H9 (cell line): ENCODE measurements at regions not wholly inside any gene's neighbourhood (a gene's known extent, or its start where the extent isn't known, plus 50 kb on each side); places are given as distances from the start of the nearest gene placed in this dataset.

ENCODE experiments used
- DNase-seq: peaks from one replicate; pipeline ENCODE4 v3.0.0-alpha.2; 2017
- H2AFZ ChIP-seq: one replicate; pipeline ENCODE4 v1.6.1; 2013; ENCODE audit warnings: mild to moderate bottlenecking, low read length, control low read depth, moderate library complexity
- H2AK5ac ChIP-seq: 2 replicates; pipeline ENCODE4 v1.6.1; 2013; ENCODE audit warnings: low read length, control low read depth, mixed read lengths; ENCODE audit not compliant: insufficient read length
- H2BK120ac ChIP-seq: one replicate; pipeline ENCODE4 v1.6.1; 2013; ENCODE audit warnings: low read depth, mild to moderate bottlenecking, low read length, control low read depth, inconsistent platforms; ENCODE audit not compliant: poor library complexity, severe bottlenecking
- H2BK12ac ChIP-seq: 2 replicates; pipeline ENCODE4 v1.6.1; 2013; ENCODE audit warnings: low read length, control low read depth, mixed read lengths, low read depth; ENCODE audit not compliant: insufficient read length
- H2BK15ac ChIP-seq: 2 replicates; pipeline ENCODE4 v1.6.1; 2013; ENCODE audit warnings: low read depth, low read length, control low read depth
- H2BK20ac ChIP-seq: one replicate; pipeline ENCODE4 v1.6.1; 2013; ENCODE audit warnings: low read depth, mild to moderate bottlenecking, low read length, control low read depth, inconsistent platforms; ENCODE audit not compliant: poor library complexity, severe bottlenecking
- H2BK5ac ChIP-seq: 2 replicates; pipeline ENCODE4 v1.6.1; 2013; ENCODE audit warnings: low read length, control low read depth, mixed read lengths; ENCODE audit not compliant: insufficient read length
- H3K14ac ChIP-seq: 2 replicates; pipeline ENCODE4 v1.6.1; 2013; ENCODE audit warnings: low read length, control low read depth; ENCODE audit not compliant: insufficient read depth
- H3K18ac ChIP-seq: 2 replicates; pipeline ENCODE4 v1.6.1; 2013; ENCODE audit warnings: low read depth, mild to moderate bottlenecking, mixed read lengths, low read length, control low read depth; ENCODE audit not compliant: insufficient read length
- H3K23ac ChIP-seq: 2 replicates; pipeline ENCODE4 v1.6.1; 2013; ENCODE audit warnings: low read length, control low read depth, mixed read lengths, low read depth; ENCODE audit not compliant: insufficient read length
- H3K23me2 ChIP-seq: 2 replicates; pipeline ENCODE4 v1.6.1; 2013; ENCODE audit warnings: low read depth, mild to moderate bottlenecking, mixed read lengths, low read length, control low read depth; ENCODE audit not compliant: insufficient read length, poor library complexity, severe bottlenecking
- H3K27ac ChIP-seq: 2 replicates; pipeline ENCODE4 v1.5.1; 2013; ENCODE audit warnings: low read length, control low read depth, mixed read lengths, low read depth; ENCODE audit not compliant: insufficient read length
- H3K27me3 ChIP-seq: 2 replicates; pipeline ENCODE4 v1.6.1; 2013; ENCODE audit warnings: low read length, control low read depth, inconsistent platforms; ENCODE audit not compliant: insufficient read depth
- H3K4ac ChIP-seq: 2 replicates; pipeline ENCODE4 v1.6.1; 2013; ENCODE audit warnings: low read depth, mild to moderate bottlenecking, control low read depth, inconsistent platforms, low read length, moderate library complexity
- H3K4me1 ChIP-seq: 2 replicates; pipeline ENCODE4 v1.6.1; 2013; ENCODE audit warnings: low read length, control low read depth, inconsistent platforms; ENCODE audit not compliant: insufficient read depth
- H3K4me2 ChIP-seq: 2 replicates; pipeline ENCODE4 v1.6.1; 2013; ENCODE audit warnings: low read length, control low read depth, mixed read lengths; ENCODE audit not compliant: insufficient read length, insufficient read depth
- H3K56ac ChIP-seq: 2 replicates; pipeline ENCODE4 v1.6.1; 2013; ENCODE audit warnings: low read depth, mild to moderate bottlenecking, mixed read lengths, low read length, control low read depth; ENCODE audit not compliant: insufficient read length
- H3K79me1 ChIP-seq: 2 replicates; pipeline ENCODE4 v1.6.1; 2013; ENCODE audit warnings: low read depth, mild to moderate bottlenecking, moderate library complexity, low read length, control low read depth, inconsistent platforms; ENCODE audit not compliant: insufficient read depth, poor library complexity, severe bottlenecking
- H3K79me2 ChIP-seq: 2 replicates; pipeline ENCODE4 v1.6.1; 2013; ENCODE audit warnings: low read length, control low read depth, inconsistent platforms; ENCODE audit not compliant: insufficient read depth
- H3K9ac ChIP-seq: 2 replicates; pipeline ENCODE4 v1.6.1; 2013; ENCODE audit warnings: low read length, control low read depth, mixed read lengths; ENCODE audit not compliant: insufficient read length; ENCODE audit errors: extremely low read depth
- H3K9me3 ChIP-seq: one replicate; pipeline ENCODE4 v1.6.1; 2013; ENCODE audit warnings: low read depth, low read length, inconsistent platforms; ENCODE audit not compliant: control insufficient read depth
- H3T11ph ChIP-seq: one replicate; pipeline ENCODE4 v1.6.1; 2013; ENCODE audit warnings: mild to moderate bottlenecking, low read length, control low read depth, inconsistent platforms
- H4K20me1 ChIP-seq: one replicate; pipeline ENCODE4 v1.6.1; 2013; ENCODE audit not compliant: control insufficient read depth, insufficient read length, insufficient read depth
- H4K5ac ChIP-seq: 2 replicates; pipeline ENCODE4 v1.6.1; 2013; ENCODE audit warnings: low read depth, mild to moderate bottlenecking, mixed read lengths, low read length, control low read depth; ENCODE audit not compliant: insufficient read length
- H4K8ac ChIP-seq: replicated peaks from 2 replicates; pipeline ENCODE4 v1.6.1; 2013; ENCODE audit warnings: low read length, control low read depth, mixed read lengths, low read depth; ENCODE audit not compliant: insufficient read length
- H4K91ac ChIP-seq: 2 replicates; pipeline ENCODE4 v1.6.1; 2013; ENCODE audit warnings: low read depth, mild to moderate bottlenecking, moderate library complexity, mixed read lengths, low read length, control low read depth; ENCODE audit not compliant: insufficient read length
- H3K27ac Mint-ChIP-seq, 3 experiments: 2 replicates in 2 of 3; 3 replicates in 1 of 3; pipeline ENCODE4 v1.8.0; 2020 to 2021; ENCODE audit warnings: mixed read lengths in 3 of 3, mild to moderate bottlenecking in 1 of 3, moderate library complexity in 1 of 3
- H3K27me3 Mint-ChIP-seq: 2 replicates; pipeline ENCODE4 v1.8.0; 2021; ENCODE audit warnings: low read depth, mild to moderate bottlenecking, moderate library complexity, mixed read lengths
- H3K36me3 Mint-ChIP-seq, 3 experiments: 2 replicates in 2 of 3; 3 replicates in 1 of 3; pipeline ENCODE4 v1.8.0; 2020 to 2021; ENCODE audit warnings: low read depth in 3 of 3, mixed read lengths in 3 of 3; ENCODE audit not compliant: insufficient read depth in 1 of 3
- H3K4me1 Mint-ChIP-seq, 2 experiments: 2 replicates each; pipeline ENCODE4 v1.8.0; 2020; ENCODE audit warnings: mixed read lengths in 2 of 2
- H3K4me3 Mint-ChIP-seq, 2 experiments: 2 replicates in 1 of 2; 3 replicates in 1 of 2; pipeline ENCODE4 v1.8.0; 2020 to 2021; ENCODE audit warnings: mild to moderate bottlenecking in 2 of 2, mixed read lengths in 2 of 2, moderate library complexity in 1 of 2
- H3K9me3 Mint-ChIP-seq, 2 experiments: 2 replicates in 1 of 2; 3 replicates in 1 of 2; pipeline ENCODE4 v1.8.0; 2020; ENCODE audit warnings: mild to moderate bottlenecking in 2 of 2, mixed read lengths in 2 of 2, moderate library complexity in 1 of 2
- TF ChIP-seq, protein P1 (sequence below): fragments of 200-600 bp; sonication (generic); conservative IDR thresholded peaks from 3 replicates; pipeline ENCODE4 v1.8.0; 2021; ENCODE audit warnings: antibody characterized with exemption, mild to moderate bottlenecking

DNA sequence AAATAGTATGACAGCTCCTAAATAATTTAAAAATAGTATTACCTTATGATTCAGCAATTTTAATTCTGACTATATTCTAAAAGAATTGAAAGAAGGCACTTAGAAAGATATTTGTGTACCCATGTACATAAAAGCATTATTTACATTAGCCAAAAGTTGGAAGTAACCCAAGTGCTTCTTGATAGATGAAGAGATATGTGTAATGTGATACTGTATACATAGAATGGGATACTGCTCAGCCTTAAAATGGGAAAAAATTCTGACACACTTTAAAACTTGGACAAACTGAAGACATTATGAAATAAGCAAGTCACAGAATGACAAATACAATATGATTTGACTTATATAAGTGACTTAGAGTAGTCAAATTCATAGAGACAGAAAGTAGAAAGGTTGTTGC lies 112.2 kb downstream of the IDS start:
- Histone ChIP-seq H3K4me1 (no peaks in the 10 kb centered on the region), H3K18ac (no peak overlapping the region), H3K79me2 (no peaks in the 10 kb centered on the region), H4K5ac (no peak overlapping the region), H4K20me1 (no peaks in the 10 kb centered on the region), H2BK12ac (no peak overlapping the region), H4K8ac (no peak overlapping the region), H3K9me3 (peaks cover 9% of the 10 kb centered on the region), H3K56ac (no peak overlapping the region), H3K23ac (no peak overlapping the region), H3T11ph (no peak overlapping the region), H2BK5ac (no peak overlapping the region), H2BK20ac (no peak overlapping the region), H3K4me2 (no peak overlapping the region), H3K4ac (no peak overlapping the region), H2BK15ac (no peak overlapping the region), H3K79me1 (no peaks in the 10 kb centered on the region), H2BK120ac (no peak overlapping the region), H2AFZ (no peak overlapping the region), H3K9ac (no peak overlapping the region), H2AK5ac (no peak overlapping the region), H4K91ac (no peak overlapping the region), H3K27me3 (no peaks in the 10 kb centered on the region), H3K27ac (no peak overlapping the region), H3K23me2 (no peaks in the 10 kb centered on the region), H3K14ac (no peak overlapping the region)
- Mint-ChIP-seq H3K9me3 (peaks cover 72 to 79% of the 10 kb centered on the region in 2 experiments), H3K36me3 (peaks cover 14 to 35% (median 14%) of the 10 kb centered on the region in 3 experiments), H3K4me3 (no peak overlapping the region), H3K4me1 (peaks cover 5 to 12% of the 10 kb centered on the region in 2 experiments; a peak in 3 of 4 replicates), H3K27ac (no peak overlapping the region), H3K27me3 (no peaks in the 10 kb centered on the region)
- DNase-seq, result no peak
- TF ChIP-seq, protein P1, sequence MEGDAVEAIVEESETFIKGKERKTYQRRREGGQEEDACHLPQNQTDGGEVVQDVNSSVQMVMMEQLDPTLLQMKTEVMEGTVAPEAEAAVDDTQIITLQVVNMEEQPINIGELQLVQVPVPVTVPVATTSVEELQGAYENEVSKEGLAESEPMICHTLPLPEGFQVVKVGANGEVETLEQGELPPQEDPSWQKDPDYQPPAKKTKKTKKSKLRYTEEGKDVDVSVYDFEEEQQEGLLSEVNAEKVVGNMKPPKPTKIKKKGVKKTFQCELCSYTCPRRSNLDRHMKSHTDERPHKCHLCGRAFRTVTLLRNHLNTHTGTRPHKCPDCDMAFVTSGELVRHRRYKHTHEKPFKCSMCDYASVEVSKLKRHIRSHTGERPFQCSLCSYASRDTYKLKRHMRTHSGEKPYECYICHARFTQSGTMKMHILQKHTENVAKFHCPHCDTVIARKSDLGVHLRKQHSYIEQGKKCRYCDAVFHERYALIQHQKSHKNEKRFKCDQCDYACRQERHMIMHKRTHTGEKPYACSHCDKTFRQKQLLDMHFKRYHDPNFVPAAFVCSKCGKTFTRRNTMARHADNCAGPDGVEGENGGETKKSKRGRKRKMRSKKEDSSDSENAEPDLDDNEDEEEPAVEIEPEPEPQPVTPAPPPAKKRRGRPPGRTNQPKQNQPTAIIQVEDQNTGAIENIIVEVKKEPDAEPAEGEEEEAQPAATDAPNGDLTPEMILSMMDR, result no peak
